22Rv1 (cell line): ENCODE measurements at regions not wholly inside any gene's neighbourhood (a gene's known extent, or its start where the extent isn't known, plus 50 kb on each side); places are given as distances from the start of the nearest gene placed in this dataset.

Experiments
- H3K27ac ChIP-seq: fragments of 450-650 bp; 2 replicates; pipeline ENCODE4 v1.5.1; 2017
- CTCF ChIP-seq: fragments of 450-650 bp; IDR thresholded peaks from 2 replicates; pipeline ENCODE4 v1.5.1; 2017; ENCODE audit warnings: mild to moderate bottlenecking
- ZFX ChIP-seq: fragments of 450-650 bp; IDR thresholded peaks from 2 replicates; pipeline ENCODE4 v1.6.1; 2017; ENCODE audit warnings: antibody characterized with exemption, borderline replicate concordance

- TF ChIP-seq CTCF, result no peak
- TF ChIP-seq ZFX, result no peak
- H3K27ac ChIP-seq, result no peak overlapping the region
Observed at GRCh38 chr6:101003075-101003474, 121.9 kb upstream of the ASCC3 start.

GRCh38 chr6:101011186-101011585 is 130.1 kb upstream of the ASCC3 start:
- TF ChIP-seq CTCF (no peak), ZFX (no peak)
- H3K27ac ChIP-seq, result no peak overlapping the region

- TF ChIP-seq ZFX (no peak), CTCF (no peak)
- no peak overlapping the region for H3K27ac ChIP-seq
Observed at GRCh38 chr6:101013612-101014195, 132.6 kb upstream of the ASCC3 start.

- no peak overlapping the region for H3K27ac ChIP-seq
- no peak for TF ChIP-seq CTCF
- TF ChIP-seq ZFX, result no peak
Observed at GRCh38 chr6:101015541-101015940, 134.4 kb upstream of the ASCC3 start.

- H3K27ac ChIP-seq, result no peak overlapping the region
- TF ChIP-seq ZFX (no peak), CTCF (no peak)
Observed at GRCh38 chr6:101016163-101016562, 135.0 kb upstream of the ASCC3 start.

- no peak overlapping the region for H3K27ac ChIP-seq
- TF ChIP-seq ZFX (no peak), CTCF (no peak)
Observed at GRCh38 chr6:101018157-101018556, 137.0 kb upstream of the ASCC3 start.

- no peak for TF ChIP-seq CTCF
- TF ChIP-seq ZFX, result no peak
- H3K27ac ChIP-seq, result no peak overlapping the region
Observed at GRCh38 chr6:101021504-101021903, 140.4 kb upstream of the ASCC3 start.
